ENCODE measurements at regions not wholly inside any gene's neighbourhood (a gene's known extent, or its start where the extent isn't known, plus 50 kb on each side); places are given as distances from the start of the nearest gene placed in this dataset.

GRCh38 chr1:21346365-21347071, 56.3 kb upstream of the ECE1 start:
- DNase-seq (ENCODE audit: low read depth in 2 of 2) = no peak

GRCh38 chr1:21344750-21345443, 54.6 kb upstream of the ECE1 start:
- peak in 1 of 2 donors; percentile 24 for DNase-seq (ENCODE audit: low read depth in 2 of 2)

GRCh38 chr1:21344098-21344749, 54.0 kb upstream of the ECE1 start:
- DNase-seq (ENCODE audit: low read depth in 2 of 2) = no peak

- peak in 1 of 2 donors; percentile 26 for DNase-seq (ENCODE audit: low read depth in 2 of 2)
These were observed 52.9 kb upstream of the ECE1 start for GRCh38 chr1:21342961-21343838.

GRCh38 chr1:21341517-21342078, 51.3 kb upstream of the ECE1 start:
- no peak for DNase-seq (ENCODE audit: low read depth in 2 of 2)

GRCh38 chr1:21341022-21341421, 50.8 kb upstream of the ECE1 start:
- DNase-seq (ENCODE audit: low read depth in 2 of 2) = no peak

- DNase-seq (ENCODE audit: low read depth in 2 of 2) = no peak
These were observed 50.1 kb upstream of the ECE1 start for GRCh38 chr1:21340230-21340945.

Measured in stimulated activated CD8-positive, alpha-beta memory T cell treated with anti-CD3 and anti-CD28 coated beads, Interleukin-7, amount 100 ng/mL, for 4 hours (primary cell).